HG02938 (cell line): ENCODE measurements at regions not wholly inside any gene's neighbourhood (a gene's known extent, or its start where the extent isn't known, plus 50 kb on each side); places are given as distances from the start of the nearest gene placed in this dataset.

Experiments
- ATAC-seq: cut with Tn5 transposase; IDR thresholded peaks from one replicate; pipeline ENCODE4 v1.9.1; 2021; ENCODE audit warnings: mild to moderate bottlenecking, moderate library complexity; ENCODE audit not compliant: unreplicated experiment

DNA sequence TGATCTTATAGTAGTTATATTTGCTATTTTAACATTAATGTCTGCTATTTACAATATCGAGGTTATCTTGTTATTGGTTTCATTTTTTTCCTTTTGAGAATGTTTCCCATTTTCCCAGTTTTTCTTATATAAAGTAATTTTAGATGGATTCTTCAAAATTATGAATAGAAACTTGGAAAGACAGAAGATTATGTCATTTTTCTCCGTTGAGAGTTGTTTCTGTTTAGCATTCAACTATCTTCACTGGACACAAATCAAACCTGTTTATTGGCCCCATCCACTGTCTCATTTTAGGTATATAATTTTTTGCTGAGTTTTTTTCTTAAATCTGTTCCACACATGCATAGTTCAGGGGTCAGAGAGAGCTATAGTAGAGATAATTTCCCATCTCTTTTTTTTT, 1430.9 kb upstream of the MIR17HG start:
- no peak for ATAC-seq

DNA sequence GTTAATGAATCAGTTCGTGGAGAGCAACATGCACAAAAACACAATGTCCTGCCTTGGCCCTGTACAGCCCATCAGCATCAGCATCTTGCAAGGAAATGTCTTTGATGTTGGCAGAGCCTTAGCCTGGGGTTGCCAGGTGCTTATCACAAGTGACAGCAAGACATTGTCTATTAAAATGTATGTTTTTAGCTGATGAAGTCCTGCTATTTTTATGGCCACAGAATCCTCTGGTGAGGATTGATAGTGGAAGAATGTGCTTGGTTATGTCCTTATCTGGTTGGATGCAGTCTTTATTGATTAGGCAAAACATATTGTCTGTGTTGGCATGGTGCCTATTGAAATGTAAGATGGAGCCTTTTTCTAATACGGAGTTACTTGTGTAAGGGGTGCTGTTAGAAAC, 1427.0 kb upstream of the MIR17HG start:
- no peak for ATAC-seq

DNA sequence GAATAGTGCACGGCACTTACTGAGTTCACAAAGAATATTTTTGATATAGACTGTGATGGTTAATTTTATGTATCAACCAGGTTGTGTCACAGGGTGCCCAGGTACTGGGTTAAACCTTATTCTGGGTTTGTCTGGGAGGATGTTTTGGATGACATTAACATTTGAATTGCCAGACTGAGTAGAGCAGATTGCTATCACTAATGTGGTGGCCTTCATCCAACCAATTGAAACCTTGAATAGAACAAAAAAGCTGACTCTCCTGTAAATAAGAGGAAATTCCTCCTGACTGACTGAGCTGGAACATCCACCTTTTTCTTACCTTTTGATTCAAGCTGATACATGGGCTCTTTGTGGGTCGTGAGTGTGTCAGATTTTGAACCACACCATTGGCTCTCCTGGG, 1424.4 kb upstream of the MIR17HG start:
- no peak for ATAC-seq

DNA sequence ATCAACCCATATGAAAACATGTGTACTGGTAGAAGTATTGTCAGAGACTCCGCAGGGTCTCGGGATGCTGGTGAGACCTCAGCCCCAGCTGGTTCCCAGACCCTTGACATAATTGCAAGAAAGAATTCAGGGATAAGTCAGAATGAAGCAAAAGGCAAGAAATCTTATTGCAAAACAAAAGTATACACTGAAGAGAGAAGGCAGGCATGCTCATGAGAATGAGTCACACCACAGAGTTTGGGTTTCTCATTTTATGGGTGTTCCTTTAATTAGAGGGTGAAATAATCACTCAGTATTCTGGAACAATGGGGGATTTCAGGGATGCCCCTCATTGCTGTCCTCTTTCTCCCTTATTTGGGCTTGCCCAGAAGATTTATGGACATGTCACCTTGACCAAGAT, 1423.8 kb upstream of the MIR17HG start:
- ATAC-seq = no peak

DNA sequence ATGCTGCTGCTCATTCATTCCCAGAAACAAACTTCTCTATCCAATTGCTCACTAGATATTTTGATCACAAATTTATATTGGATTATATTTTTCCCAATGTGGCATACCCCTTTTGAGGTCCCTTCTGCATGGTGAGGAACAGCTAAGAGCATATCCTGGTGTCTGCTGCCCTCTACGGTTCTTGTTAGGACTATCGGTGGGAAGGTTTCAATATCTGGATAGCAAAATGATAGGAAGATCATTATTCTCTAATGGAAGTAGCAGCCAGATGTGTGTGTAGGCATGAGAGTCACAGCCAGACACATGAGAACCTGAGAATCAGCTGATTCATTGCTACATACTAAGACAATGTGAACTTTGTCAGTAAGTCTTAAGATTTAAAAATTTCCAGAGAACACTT, 1422.4 kb upstream of the MIR17HG start:
- no peak for ATAC-seq

DNA sequence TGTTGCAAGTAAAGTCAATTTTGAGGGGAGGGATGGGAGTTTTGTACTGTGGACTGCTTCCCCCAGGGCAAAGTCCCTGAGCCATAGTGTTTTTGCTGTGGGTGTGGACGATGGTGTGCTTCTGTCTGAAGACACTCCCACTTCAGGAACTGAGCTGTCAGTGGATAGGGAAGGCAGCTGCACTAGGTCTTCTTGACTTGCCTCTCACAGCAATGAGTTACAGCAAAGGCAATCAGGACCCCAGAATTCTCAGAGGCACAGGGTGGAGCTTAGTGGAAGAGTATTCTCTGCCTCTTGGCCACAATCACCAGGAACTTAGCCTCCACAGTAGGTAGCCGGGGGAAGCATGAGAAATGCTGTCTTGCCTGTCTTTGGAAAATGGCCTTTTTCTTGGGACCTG, 1416.6 kb upstream of the MIR17HG start:
- ATAC-seq = no peak

DNA sequence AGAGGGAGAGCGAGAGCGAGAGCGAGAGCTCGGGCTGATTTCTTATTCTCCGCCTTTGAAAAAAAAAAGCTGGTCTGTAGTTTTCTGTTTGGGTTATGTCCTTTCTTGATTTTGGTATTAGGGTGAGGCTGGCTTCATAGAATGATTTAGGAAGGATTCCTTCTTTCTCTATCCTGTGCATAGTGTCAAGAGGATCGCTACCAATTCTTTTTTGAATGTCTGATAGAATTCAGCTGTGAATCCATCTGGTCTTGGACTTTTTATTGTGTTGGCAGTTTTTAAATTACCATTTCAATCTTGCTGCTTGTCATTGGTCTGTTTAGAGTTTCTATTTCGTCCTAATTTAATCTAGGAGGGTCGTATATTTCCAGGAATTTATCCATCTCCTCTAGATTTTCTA, 1414.6 kb upstream of the MIR17HG start:
- no peak for ATAC-seq

DNA sequence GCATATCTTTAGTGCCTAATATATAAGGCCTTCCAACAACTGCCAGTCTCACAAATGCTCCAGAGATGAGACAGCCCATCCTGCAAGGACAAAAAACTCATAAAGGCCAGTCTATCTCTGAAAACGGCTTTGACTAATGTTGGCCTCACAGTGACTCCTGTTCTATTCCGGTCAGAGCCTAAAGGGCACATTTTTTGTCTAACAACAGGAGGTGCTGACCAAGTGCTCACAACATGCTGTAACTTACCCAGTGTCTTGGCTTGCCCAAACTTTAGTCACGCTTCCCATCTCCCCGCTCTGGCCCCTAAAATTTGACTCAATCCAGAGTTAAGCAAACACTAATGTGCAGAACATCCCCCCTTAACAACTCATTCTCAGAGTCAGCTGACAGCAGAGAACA, 1411.2 kb upstream of the MIR17HG start:
- ATAC-seq = no peak

DNA sequence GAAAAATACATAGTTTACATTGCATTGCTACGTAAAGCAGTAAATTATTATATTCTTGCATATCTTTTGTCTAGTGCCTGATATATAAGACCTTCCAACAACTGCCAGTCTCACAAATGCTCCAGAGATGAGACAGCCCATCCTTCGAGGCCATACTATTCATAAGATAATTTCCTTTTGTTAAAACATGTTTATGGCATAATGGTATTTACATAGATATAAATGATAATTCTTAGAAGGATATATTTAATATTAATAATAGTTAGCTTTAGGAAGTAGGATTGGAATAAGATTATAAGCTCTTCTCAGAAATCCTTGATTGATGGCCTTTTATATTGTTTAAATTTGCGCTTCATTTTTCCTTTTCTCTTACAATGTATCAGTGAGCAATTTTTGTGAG, 1410.1 kb upstream of the MIR17HG start:
- ATAC-seq = no peak

DNA sequence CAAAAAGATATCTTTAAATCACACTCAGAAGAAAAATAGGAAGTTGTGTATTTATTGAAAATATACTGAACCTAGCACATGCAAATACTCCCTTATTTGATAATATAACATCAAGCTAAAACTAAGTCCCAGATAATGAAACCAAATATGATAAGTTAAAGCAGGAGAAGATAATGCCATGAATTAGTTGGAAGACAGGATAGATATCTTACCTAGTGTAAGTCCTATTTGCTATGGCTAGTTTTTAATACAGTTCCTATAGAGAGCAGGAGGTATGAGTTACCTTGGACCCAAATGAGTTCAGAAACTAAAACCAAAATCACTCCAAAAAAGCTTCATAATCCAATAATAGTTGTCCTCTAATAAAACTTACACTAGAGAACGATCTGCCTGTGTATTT, 1407.1 kb upstream of the MIR17HG start:
- ATAC-seq = no peak

DNA sequence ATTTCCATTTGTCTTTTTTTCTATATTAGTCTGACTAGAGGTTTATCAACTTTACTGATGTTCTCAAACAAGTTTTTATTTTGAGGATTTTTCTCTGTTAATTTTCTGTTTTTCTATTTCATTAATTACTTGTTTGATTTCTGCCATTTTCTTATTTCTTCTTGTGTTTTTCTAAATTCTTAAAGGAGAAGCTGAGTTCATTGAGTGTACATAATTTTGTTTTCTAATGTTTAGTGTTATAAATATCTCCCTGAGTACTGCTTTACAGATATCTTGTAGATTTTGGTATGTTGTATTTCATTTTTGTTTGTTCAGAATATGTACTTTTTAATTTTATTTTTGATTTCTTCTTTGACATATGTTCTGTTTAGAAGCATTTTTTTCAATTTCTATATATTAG, 1404.3 kb upstream of the MIR17HG start:
- ATAC-seq = no peak

DNA sequence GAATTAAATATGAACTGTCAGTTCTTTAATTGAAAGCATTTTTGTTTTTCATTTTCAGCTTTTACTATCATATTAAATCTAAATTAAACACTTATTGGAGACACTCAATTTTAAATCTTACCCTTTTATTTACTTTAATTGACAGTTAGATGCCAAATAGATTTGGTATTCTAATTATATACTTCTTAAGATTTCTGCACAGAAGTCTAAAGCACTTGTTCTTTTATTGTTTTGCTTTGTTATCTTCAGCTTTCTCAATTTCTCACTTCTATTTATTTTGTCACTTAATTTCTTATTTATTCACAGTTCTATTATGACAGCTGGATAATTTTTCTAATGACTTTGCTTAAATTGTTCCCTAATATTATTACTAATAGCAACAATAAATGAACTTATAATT, 1397.3 kb upstream of the MIR17HG start:
- no peak for ATAC-seq

DNA sequence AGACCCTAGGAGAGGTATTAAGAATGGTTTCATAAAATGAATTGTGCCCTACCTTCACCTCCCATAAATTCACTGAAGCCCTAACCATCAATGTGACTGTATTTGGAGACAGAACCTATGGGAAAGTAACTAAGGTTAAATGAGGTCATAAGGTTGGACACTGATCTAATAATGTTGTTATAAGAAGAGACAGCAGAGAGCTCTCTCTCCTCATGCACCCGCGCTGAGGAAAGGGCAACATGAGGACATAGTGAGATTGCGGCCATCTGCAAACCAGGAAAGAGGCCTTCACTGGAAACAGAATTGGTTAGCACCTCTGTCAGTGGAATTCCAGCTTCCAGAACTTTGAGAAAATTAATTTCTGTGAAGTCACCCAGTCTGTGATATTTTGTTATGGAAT, 1396.1 kb upstream of the MIR17HG start:
- no peak for ATAC-seq

DNA sequence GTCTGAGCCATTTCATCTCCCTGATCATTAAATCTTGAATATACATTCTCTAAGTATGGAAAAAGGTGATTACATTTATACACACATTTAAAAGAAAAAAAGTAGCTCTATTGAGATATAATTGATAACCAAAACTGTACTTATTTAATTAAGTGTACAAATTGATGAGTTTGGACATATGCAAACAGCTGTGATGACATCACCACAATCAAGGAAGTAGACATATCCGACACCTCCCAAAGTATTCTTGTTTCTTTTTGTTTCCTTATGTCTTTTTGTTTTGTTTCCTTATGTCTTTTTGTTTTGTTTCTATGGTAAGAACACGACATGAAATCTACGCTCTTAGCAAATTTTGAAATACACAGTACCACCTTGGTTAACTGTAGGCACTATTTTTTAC, 1393.9 kb upstream of the MIR17HG start:
- no peak for ATAC-seq

DNA sequence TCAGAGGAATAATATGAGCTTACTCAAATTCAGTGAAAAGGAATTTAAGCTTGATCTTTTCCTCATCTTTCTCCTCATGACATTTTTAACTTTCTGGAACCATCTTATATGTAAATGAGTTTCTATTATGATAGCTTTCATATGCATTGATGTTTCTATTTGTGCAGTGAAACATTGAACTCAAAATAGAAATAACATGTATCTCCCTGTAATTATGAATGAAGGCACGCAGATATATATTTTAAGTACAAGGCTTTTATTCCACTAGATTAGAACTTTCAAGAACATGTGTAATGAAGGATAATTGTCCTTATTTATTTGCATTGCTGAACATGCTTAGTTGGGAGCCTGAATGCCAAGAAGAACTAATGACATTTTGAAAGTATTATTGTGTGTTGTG, 1391.7 kb upstream of the MIR17HG start:
- no peak for ATAC-seq

DNA sequence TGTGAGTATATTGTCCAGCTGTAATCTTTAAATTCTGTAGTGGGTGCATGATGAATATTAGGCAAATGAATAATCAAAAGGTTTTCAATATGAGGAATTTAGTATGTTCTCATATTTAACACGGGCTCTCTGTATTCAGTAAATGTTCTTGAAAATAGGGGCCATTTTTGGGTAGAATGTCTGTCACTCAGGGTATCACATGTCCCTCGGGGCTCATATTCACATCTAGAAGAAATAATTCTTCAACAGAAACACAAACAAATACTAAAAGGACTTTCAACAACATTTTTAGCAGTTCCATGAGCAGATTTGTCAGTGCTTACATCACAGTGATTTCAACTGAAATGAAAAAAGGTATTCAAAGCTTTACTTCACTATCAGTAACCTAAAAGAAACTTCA, 1388.4 kb upstream of the MIR17HG start:
- no peak for ATAC-seq

DNA sequence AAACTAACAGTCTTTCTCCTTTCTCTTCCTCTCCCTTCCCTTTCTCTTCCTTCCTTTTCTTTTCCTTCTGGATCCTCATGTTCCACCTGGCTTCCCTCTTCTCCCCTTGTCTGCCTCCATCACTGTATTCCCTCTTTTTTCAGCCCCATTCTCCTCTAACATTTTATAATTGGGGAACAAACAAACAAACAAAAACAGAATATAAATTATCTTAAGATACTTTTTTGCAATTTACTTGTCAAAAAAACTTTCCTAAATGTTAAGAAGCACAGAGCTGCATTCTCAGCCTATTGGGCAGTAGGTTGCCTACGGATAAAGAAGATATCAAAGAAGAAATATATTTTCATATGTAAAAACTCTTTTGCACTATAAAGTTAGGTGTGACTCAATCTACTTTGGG, 1382.2 kb upstream of the MIR17HG start:
- ATAC-seq = no peak

DNA sequence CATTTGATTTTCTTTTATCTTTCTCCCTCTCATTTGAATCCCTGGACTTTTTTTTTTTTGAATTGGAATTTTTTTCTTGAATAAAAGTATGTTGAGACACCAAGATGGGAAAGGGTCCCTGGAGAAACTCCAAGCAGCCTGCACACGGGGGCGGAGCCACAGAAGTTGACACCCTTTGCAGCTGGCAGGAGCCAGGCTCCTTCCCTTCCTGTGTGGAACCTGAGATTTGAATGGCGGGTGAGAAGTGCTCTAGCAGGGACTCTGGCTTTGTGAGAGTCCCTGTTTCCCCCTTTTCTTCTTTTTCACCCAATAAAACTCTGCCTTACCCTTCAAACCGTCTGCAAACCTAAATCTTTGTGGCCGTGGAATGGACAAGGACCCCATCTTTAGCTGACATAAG, 1381.0 kb upstream of the MIR17HG start:
- ATAC-seq = no peak

DNA sequence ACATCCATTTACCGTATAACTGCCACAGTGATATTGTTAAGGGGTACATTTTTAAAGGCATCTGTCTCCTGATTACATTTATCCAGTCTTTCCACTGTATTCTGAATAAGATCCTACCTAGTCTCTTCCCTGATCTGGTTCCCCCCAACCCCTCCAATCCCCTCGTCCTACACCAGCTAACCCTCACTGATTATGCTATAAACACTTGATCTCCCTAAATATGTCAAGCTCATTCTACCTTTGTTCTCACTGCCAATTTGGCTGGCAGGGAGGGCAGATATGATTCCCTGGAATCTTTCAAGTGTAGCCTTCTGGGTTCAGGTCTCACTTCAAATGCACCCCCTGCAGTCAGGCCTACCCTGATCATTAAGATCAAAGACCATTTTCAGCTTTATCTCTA, 1379.8 kb upstream of the MIR17HG start:
- ATAC-seq = no peak

DNA sequence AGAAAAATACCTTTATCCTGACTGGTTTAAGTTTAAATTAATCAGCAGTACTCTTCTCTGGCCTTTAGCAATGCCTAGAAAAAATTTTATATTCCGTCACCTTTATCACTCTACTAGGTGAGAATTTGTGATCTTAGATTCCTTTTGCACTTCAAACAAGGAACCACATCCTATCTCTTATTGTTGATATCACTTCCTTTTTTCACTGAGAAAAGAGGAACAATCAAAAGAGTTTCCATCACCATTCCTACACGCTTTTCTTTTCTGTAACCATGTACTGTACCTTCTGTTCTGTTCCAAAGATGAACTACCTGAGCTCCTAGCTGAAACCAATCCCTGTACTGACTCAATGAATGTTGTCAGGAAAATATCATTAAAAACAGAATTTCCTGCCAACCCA, 1379.0 kb upstream of the MIR17HG start:
- no peak for ATAC-seq

DNA sequence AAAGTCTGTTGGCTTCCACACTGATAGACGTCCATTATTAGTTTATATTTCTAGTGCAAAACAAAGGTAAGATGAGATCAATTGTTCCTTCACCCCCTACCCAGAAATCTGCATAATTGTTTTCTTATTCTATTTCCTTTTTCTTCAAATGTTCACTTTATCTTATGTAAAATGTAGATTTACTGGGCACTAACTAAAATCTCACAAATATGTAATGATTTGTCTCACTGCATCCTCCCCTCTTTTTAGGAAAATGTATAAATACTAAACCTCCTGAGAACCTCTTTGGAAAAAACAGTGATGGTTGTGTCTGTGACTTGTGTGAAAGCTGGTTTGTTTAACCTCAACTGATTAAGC, 1377.2 kb upstream of the MIR17HG start:
- no peak for ATAC-seq

DNA sequence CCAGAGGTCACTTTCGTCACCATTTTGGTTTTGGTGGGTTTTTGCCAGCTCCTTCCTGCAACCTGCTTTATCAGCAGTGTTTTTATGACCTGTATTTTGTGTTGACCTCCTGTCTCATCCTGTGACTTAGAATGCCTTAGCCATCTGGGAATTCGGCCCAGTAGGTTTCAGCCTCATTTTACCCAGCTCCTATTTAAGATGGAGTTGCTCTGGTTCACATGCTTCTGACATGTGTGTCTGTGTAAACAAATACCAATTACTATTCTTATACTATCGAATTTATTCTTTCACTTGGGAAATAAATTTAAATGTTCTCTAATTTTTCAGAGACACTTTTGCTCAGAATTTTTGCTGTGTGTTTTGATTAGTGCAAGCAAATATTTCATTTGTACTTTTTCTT, 1370.3 kb upstream of the MIR17HG start:
- no peak for ATAC-seq

DNA sequence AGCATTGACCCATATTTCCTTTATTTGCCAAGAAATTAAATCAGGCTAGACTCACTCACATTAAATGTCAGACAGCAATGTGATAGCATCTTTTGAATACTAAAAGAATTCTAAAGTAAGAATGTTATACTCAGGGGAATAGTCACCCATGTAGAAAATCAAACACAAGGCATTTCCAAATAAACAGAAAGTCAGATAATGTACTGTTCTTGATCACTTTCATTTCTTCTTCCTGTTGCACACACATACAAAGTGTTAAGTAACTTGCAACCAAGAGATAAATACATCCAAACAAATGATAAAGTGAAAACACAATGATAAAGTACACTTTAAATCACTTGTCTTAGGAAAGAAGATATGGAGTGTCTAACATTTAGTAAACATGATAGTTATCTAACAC, 1366.6 kb upstream of the MIR17HG start:
- no peak for ATAC-seq

DNA sequence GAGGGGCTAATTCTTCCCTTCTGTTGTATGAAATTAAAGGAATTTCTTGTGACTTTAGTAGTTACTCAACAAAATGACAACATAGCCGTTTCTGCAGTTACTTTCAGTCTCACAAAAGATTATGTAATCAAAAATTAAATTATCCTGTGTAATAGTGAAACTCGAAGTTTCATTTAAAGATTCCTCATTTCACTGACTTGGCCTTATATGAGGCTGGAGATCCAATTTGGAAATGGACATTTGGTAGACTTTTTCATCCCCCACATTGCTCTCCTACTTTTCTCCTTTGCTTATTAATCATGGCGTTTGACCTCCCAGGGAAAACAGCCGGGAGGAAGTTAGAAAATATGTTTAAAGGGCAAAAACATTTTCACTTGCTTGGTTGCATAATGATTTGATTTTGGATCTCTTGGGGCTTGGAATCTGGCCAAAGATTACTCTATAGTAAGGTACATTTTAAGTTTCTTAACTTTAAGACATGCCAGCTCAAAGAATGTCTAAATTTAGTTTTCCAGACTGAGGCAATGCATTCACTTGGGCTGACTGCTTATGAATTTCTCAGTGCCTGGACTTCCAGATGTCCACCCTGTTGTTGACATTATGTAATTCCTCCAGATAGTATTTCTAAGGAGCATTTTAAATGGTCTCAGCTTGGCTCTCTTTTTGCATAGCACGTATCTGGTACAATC, 1364.9 kb upstream of the MIR17HG start:
- ATAC-seq = no peak
